Keratinocyte (primary cell): ENCODE measurements at regions not wholly inside any gene's neighbourhood (a gene's known extent, or its start where the extent isn't known, plus 50 kb on each side); places are given as distances from the start of the nearest gene placed in this dataset.

Experiments
- DNase-seq: peaks from one replicate; pipeline ENCODE4 v3.0.0-alpha.2; 2011; ENCODE audit warnings: low read depth, missing footprints, low spot score
- FAIRE-seq: peaks from 2 replicates; lab custom pipeline; 2011; peaks lifted over from hg19 to GRCh38; lab: Jason Lieb, UNC
- H2AFZ ChIP-seq: 2 replicates; pipeline ENCODE4 v1.6.0; 2012; ENCODE audit warnings: low read length, control low read depth, inconsistent platforms; ENCODE audit not compliant: control insufficient read depth
- H3K27ac ChIP-seq: 2 replicates; pipeline ENCODE4 v1.5.1; 2011; ENCODE audit warnings: low read length; ENCODE audit not compliant: control insufficient read depth, insufficient read depth
- H3K27me3 ChIP-seq: 3 replicates; pipeline ENCODE4 v1.6.0; 2011; ENCODE audit warnings: low read length; ENCODE audit not compliant: control insufficient read depth, insufficient read depth; ENCODE audit errors: extremely low read depth
- H3K36me3 ChIP-seq, 2 experiments: 2 replicates in 1 of 2; 3 replicates in 1 of 2; pipeline ENCODE4 v1.5.1; 2011; ENCODE audit warnings: low read length in 2 of 2, mild to moderate bottlenecking in 1 of 2; ENCODE audit not compliant: control insufficient read depth in 2 of 2, insufficient read depth in 2 of 2; ENCODE audit errors: extremely low read depth in 1 of 2
- H3K4me1 ChIP-seq: 3 replicates; pipeline ENCODE4 v1.5.1; 2011; ENCODE audit warnings: low read length; ENCODE audit not compliant: control insufficient read depth, insufficient read depth; ENCODE audit errors: extremely low read depth
- H3K4me2 ChIP-seq: 3 replicates; pipeline ENCODE4 v1.6.0; 2011; ENCODE audit warnings: low read depth, low read length; ENCODE audit not compliant: control insufficient read depth, insufficient read depth; ENCODE audit errors: extremely low read depth
- H3K4me3 ChIP-seq, 3 experiments: fragments of 200-600 bp in 1 of 3; sonication (generic) in 1 of 3; 2 replicates in 2 of 3; 3 replicates in 1 of 3; pipeline ENCODE4 v1.5.1; 2011 to 2016; ENCODE audit warnings: low read length in 3 of 3, mild to moderate bottlenecking in 3 of 3, control low read depth in 2 of 3, inconsistent platforms in 1 of 3, low read depth in 1 of 3, mixed read lengths in 1 of 3, mixed run types in 1 of 3, moderate library complexity in 1 of 3; ENCODE audit not compliant: control insufficient read depth in 2 of 3, insufficient read depth in 2 of 3; ENCODE audit errors: extremely low read depth in 1 of 3
- H3K79me2 ChIP-seq: 2 replicates; pipeline ENCODE4 v1.6.0; 2012; ENCODE audit warnings: low read length; ENCODE audit not compliant: control insufficient read depth, insufficient read depth
- H3K9ac ChIP-seq: 3 replicates; pipeline ENCODE4 v1.6.0; 2011; ENCODE audit warnings: low read length; ENCODE audit not compliant: control insufficient read depth, insufficient read depth; ENCODE audit errors: extremely low read depth
- H3K9me1 ChIP-seq: 3 replicates; pipeline ENCODE4 v1.6.0; 2011; ENCODE audit warnings: low read length; ENCODE audit not compliant: control insufficient read depth, insufficient read depth; ENCODE audit errors: extremely low read depth
- H3K9me3 ChIP-seq: 2 replicates; pipeline ENCODE4 v1.5.1; 2012; ENCODE audit warnings: low read depth, low read length; ENCODE audit not compliant: control insufficient read depth
- H4K20me1 ChIP-seq: 3 replicates; pipeline ENCODE4 v1.6.0; 2011; ENCODE audit warnings: low read length; ENCODE audit not compliant: control insufficient read depth, insufficient read depth; ENCODE audit errors: extremely low read depth
- CTCF ChIP-seq, 3 experiments: IDR thresholded peaks in 1 of 3; conservative IDR thresholded peaks in 1 of 3; optimal IDR thresholded peaks in 1 of 3; 2 replicates in 2 of 3; 3 replicates in 1 of 3; pipeline versions ENCODE3 to v1.5.1; 2011; ENCODE audit warnings: low read length in 3 of 3, mild to moderate bottlenecking in 3 of 3, moderate library complexity in 2 of 3, control low read depth in 1 of 3, inconsistent platforms in 1 of 3; ENCODE audit not compliant: insufficient read depth in 2 of 3; ENCODE audit errors: extremely low read depth in 1 of 3
- EZH2 ChIP-seq: IDR thresholded peaks from one replicate; pipeline ENCODE4 v1.6.1; 2012; ENCODE audit warnings: inconsistent platforms, mild to moderate bottlenecking, low read length, moderate library complexity
- dilution Hi-C: fragments of 300-500 bp; cut with MboI; formaldehyde crosslinking; loops from one replicate; pipeline ENCODE4 v1.7.0; 2020; ENCODE audit warnings: low sequenced_read_pairs; ENCODE audit not compliant: extremely low pct_ligation_motif_present

- no peaks in the 10 kb centered on the region for H3K36me3 ChIP-seq
- DNase-seq, result no peak
- no peak for FAIRE-seq
- no peak overlapping the region for H3K4me3 ChIP-seq
- no peak overlapping the region for H3K27ac ChIP-seq
- H3K27me3 ChIP-seq, result no peaks in the 10 kb centered on the region
- no peaks in the 10 kb centered on the region for H4K20me1 ChIP-seq
- dilution Hi-C loops, result no loop called here
- H3K4me2 ChIP-seq, result no peak overlapping the region
- H3K4me1 ChIP-seq, result no peaks in the 10 kb centered on the region
- no peaks in the 10 kb centered on the region for H3K79me2 ChIP-seq
- H3K9me3 ChIP-seq, result no peaks in the 10 kb centered on the region
- TF ChIP-seq CTCF (optimal IDR thresholded peaks at IDR 0.05 in 1 of 3, IDR thresholded peaks at IDR 0.05 in 1 of 3, conservative IDR thresholded peaks at IDR 0.05 in 1 of 3; ENCODE audit: extremely low read depth in 1 of 3, insufficient read depth in 2 of 3, low read length in 3 of 3) (no peak), EZH2 (no peak)
- H3K9me1 ChIP-seq, result no peaks in the 10 kb centered on the region
- H2AFZ ChIP-seq, result no peak overlapping the region
- no peak overlapping the region for H3K9ac ChIP-seq
Observed at GRCh38 chr2:35585972-35586371, 769.6 kb upstream of the CRIM1 start.

- DNase-seq (no peak), FAIRE-seq (no peak)
- TF ChIP-seq CTCF (optimal IDR thresholded peaks at IDR 0.05 in 1 of 3, IDR thresholded peaks at IDR 0.05 in 1 of 3, conservative IDR thresholded peaks at IDR 0.05 in 1 of 3; ENCODE audit: extremely low read depth in 1 of 3, insufficient read depth in 2 of 3, low read length in 3 of 3) (no peak), EZH2 (no peak)
- Histone ChIP-seq H3K27me3 (no peaks in the 10 kb centered on the region), H3K36me3 (no peaks in the 10 kb centered on the region), H3K4me3 (no peak overlapping the region), H2AFZ (no peak overlapping the region), H3K9me3 (no peaks in the 10 kb centered on the region), H3K4me1 (no peaks in the 10 kb centered on the region), H3K4me2 (no peak overlapping the region), H3K9me1 (no peaks in the 10 kb centered on the region), H3K27ac (no peak overlapping the region), H4K20me1 (no peaks in the 10 kb centered on the region), H3K9ac (no peak overlapping the region), H3K79me2 (no peaks in the 10 kb centered on the region)
- dilution Hi-C loops, result no loop called here
Observed at GRCh38 chr2:35582637-35583036, 772.9 kb upstream of the CRIM1 start.
